ENCODE measurements at regions not wholly inside any gene's neighbourhood (a gene's known extent, or its start where the extent isn't known, plus 50 kb on each side); places are given as distances from the start of the nearest gene placed in this dataset.

GRCh38 chr10:47176206-47176902, 123.6 kb upstream of the GDF10 start:
- Histone ChIP-seq H3K9me3 (replicated peaks in 1 of 3) (no peaks in the 10 kb centered on the region), H3K27ac (no peak overlapping the region), H3K27me3 (no peaks in the 10 kb centered on the region), H3K4me3 (no peak overlapping the region), H3K4me1 (replicated peaks in 1 of 2) (no peaks in the 10 kb centered on the region), H3K36me3 (replicated peaks in 1 of 2) (no peaks in the 10 kb centered on the region)
- intact Hi-C loops (cut with DNase I): no loop called here
- no peak for TF ChIP-seq CTCF (IDR thresholded peaks at IDR 0.05)
- TF ChIP-seq POLR2A (IDR thresholded peaks at IDR 0.05): no peak
- WGBS, 4 donors: 62 to 82% (median 73%) methylated on average over 6 to 12 of the region's 12 CpGs
- DNase-seq: no peak

- Histone ChIP-seq H3K27me3 (no peaks in the 10 kb centered on the region), H3K9me3 (replicated peaks in 1 of 3) (no peaks in the 10 kb centered on the region), H3K36me3 (replicated peaks in 1 of 2) (no peaks in the 10 kb centered on the region), H3K4me3 (no peak overlapping the region), H3K4me1 (replicated peaks in 1 of 2) (no peaks in the 10 kb centered on the region), H3K27ac (no peak overlapping the region)
- intact Hi-C loops (cut with DNase I): no loop called here
- no peak for DNase-seq
- no peak for TF ChIP-seq CTCF (IDR thresholded peaks at IDR 0.05)
- no peak for TF ChIP-seq POLR2A (IDR thresholded peaks at IDR 0.05)
- WGBS, 4 donors: 87 to 91% (median 89%) methylated on average over 8 of the region's 8 CpGs
These were observed 122.8 kb upstream of the GDF10 start for GRCh38 chr10:47176903-47177868.

GRCh38 chr10:47178537-47179290, 121.3 kb upstream of the GDF10 start:
- intact Hi-C loops (cut with DNase I): no loop called here
- 89 to 94% (median 90%) methylated on average over 5 of the region's 5 CpGs for WGBS, 4 donors
- H3K4me3 ChIP-seq: no peak overlapping the region
- no peak for TF ChIP-seq POLR2A (IDR thresholded peaks at IDR 0.05)
- no peak for TF ChIP-seq CTCF (IDR thresholded peaks at IDR 0.05)
- no peaks in the 10 kb centered on the region for H3K4me1 ChIP-seq (replicated peaks in 1 of 2)
- H3K27me3 ChIP-seq: no peaks in the 10 kb centered on the region
- H3K9me3 ChIP-seq (replicated peaks in 1 of 3): no peaks in the 10 kb centered on the region
- no peaks in the 10 kb centered on the region for H3K36me3 ChIP-seq (replicated peaks in 1 of 2)
- H3K27ac ChIP-seq: no peak overlapping the region
- no peak for DNase-seq

- no peak for DNase-seq
- Histone ChIP-seq H3K27me3 (no peaks in the 10 kb centered on the region), H3K27ac (no peak overlapping the region), H3K36me3 (replicated peaks in 1 of 2) (no peaks in the 10 kb centered on the region), H3K4me3 (no peak overlapping the region), H3K4me1 (replicated peaks in 1 of 2) (no peaks in the 10 kb centered on the region), H3K9me3 (replicated peaks in 1 of 3) (no peaks in the 10 kb centered on the region)
- intact Hi-C loops (cut with DNase I): no loop called here
- WGBS, 4 donors: 85 to 100% (median 89%) methylated on average over 1 of the region's 1 CpG
- no peak for TF ChIP-seq POLR2A (IDR thresholded peaks at IDR 0.05)
- no peak for TF ChIP-seq CTCF (IDR thresholded peaks at IDR 0.05)
These were observed 120.7 kb upstream of the GDF10 start for GRCh38 chr10:47179291-47179647.
